H9 (cell line): ENCODE measurements at regions not wholly inside any gene's neighbourhood (a gene's known extent, or its start where the extent isn't known, plus 50 kb on each side); places are given as distances from the start of the nearest gene placed in this dataset.

Experiments used
- DNase-seq: peaks from one replicate; pipeline ENCODE4 v3.0.0-alpha.2; 2017
- H2AFZ ChIP-seq: one replicate; pipeline ENCODE4 v1.6.1; 2013; ENCODE audit warnings: mild to moderate bottlenecking, low read length, control low read depth, moderate library complexity
- H2AK5ac ChIP-seq: 2 replicates; pipeline ENCODE4 v1.6.1; 2013; ENCODE audit warnings: low read length, control low read depth, mixed read lengths; ENCODE audit not compliant: insufficient read length
- H2BK120ac ChIP-seq: one replicate; pipeline ENCODE4 v1.6.1; 2013; ENCODE audit warnings: low read depth, mild to moderate bottlenecking, low read length, control low read depth, inconsistent platforms; ENCODE audit not compliant: poor library complexity, severe bottlenecking
- H2BK12ac ChIP-seq: 2 replicates; pipeline ENCODE4 v1.6.1; 2013; ENCODE audit warnings: low read length, control low read depth, mixed read lengths, low read depth; ENCODE audit not compliant: insufficient read length
- H2BK15ac ChIP-seq: 2 replicates; pipeline ENCODE4 v1.6.1; 2013; ENCODE audit warnings: low read depth, low read length, control low read depth
- H2BK20ac ChIP-seq: one replicate; pipeline ENCODE4 v1.6.1; 2013; ENCODE audit warnings: low read depth, mild to moderate bottlenecking, low read length, control low read depth, inconsistent platforms; ENCODE audit not compliant: poor library complexity, severe bottlenecking
- H2BK5ac ChIP-seq: 2 replicates; pipeline ENCODE4 v1.6.1; 2013; ENCODE audit warnings: low read length, control low read depth, mixed read lengths; ENCODE audit not compliant: insufficient read length
- H3K14ac ChIP-seq: 2 replicates; pipeline ENCODE4 v1.6.1; 2013; ENCODE audit warnings: low read length, control low read depth; ENCODE audit not compliant: insufficient read depth
- H3K18ac ChIP-seq: 2 replicates; pipeline ENCODE4 v1.6.1; 2013; ENCODE audit warnings: low read depth, mild to moderate bottlenecking, mixed read lengths, low read length, control low read depth; ENCODE audit not compliant: insufficient read length
- H3K23ac ChIP-seq: 2 replicates; pipeline ENCODE4 v1.6.1; 2013; ENCODE audit warnings: low read length, control low read depth, mixed read lengths, low read depth; ENCODE audit not compliant: insufficient read length
- H3K23me2 ChIP-seq: 2 replicates; pipeline ENCODE4 v1.6.1; 2013; ENCODE audit warnings: low read depth, mild to moderate bottlenecking, mixed read lengths, low read length, control low read depth; ENCODE audit not compliant: insufficient read length, poor library complexity, severe bottlenecking
- H3K27ac ChIP-seq: 2 replicates; pipeline ENCODE4 v1.5.1; 2013; ENCODE audit warnings: low read length, control low read depth, mixed read lengths, low read depth; ENCODE audit not compliant: insufficient read length
- H3K27me3 ChIP-seq: 2 replicates; pipeline ENCODE4 v1.6.1; 2013; ENCODE audit warnings: low read length, control low read depth, inconsistent platforms; ENCODE audit not compliant: insufficient read depth
- H3K4ac ChIP-seq: 2 replicates; pipeline ENCODE4 v1.6.1; 2013; ENCODE audit warnings: low read depth, mild to moderate bottlenecking, control low read depth, inconsistent platforms, low read length, moderate library complexity
- H3K4me1 ChIP-seq: 2 replicates; pipeline ENCODE4 v1.6.1; 2013; ENCODE audit warnings: low read length, control low read depth, inconsistent platforms; ENCODE audit not compliant: insufficient read depth
- H3K4me2 ChIP-seq: 2 replicates; pipeline ENCODE4 v1.6.1; 2013; ENCODE audit warnings: low read length, control low read depth, mixed read lengths; ENCODE audit not compliant: insufficient read length, insufficient read depth
- H3K56ac ChIP-seq: 2 replicates; pipeline ENCODE4 v1.6.1; 2013; ENCODE audit warnings: low read depth, mild to moderate bottlenecking, mixed read lengths, low read length, control low read depth; ENCODE audit not compliant: insufficient read length
- H3K79me1 ChIP-seq: 2 replicates; pipeline ENCODE4 v1.6.1; 2013; ENCODE audit warnings: low read depth, mild to moderate bottlenecking, moderate library complexity, low read length, control low read depth, inconsistent platforms; ENCODE audit not compliant: insufficient read depth, poor library complexity, severe bottlenecking
- H3K79me2 ChIP-seq: 2 replicates; pipeline ENCODE4 v1.6.1; 2013; ENCODE audit warnings: low read length, control low read depth, inconsistent platforms; ENCODE audit not compliant: insufficient read depth
- H3K9ac ChIP-seq: 2 replicates; pipeline ENCODE4 v1.6.1; 2013; ENCODE audit warnings: low read length, control low read depth, mixed read lengths; ENCODE audit not compliant: insufficient read length; ENCODE audit errors: extremely low read depth
- H3K9me3 ChIP-seq: one replicate; pipeline ENCODE4 v1.6.1; 2013; ENCODE audit warnings: low read depth, low read length, inconsistent platforms; ENCODE audit not compliant: control insufficient read depth
- H3T11ph ChIP-seq: one replicate; pipeline ENCODE4 v1.6.1; 2013; ENCODE audit warnings: mild to moderate bottlenecking, low read length, control low read depth, inconsistent platforms
- H4K20me1 ChIP-seq: one replicate; pipeline ENCODE4 v1.6.1; 2013; ENCODE audit not compliant: control insufficient read depth, insufficient read length, insufficient read depth
- H4K5ac ChIP-seq: 2 replicates; pipeline ENCODE4 v1.6.1; 2013; ENCODE audit warnings: low read depth, mild to moderate bottlenecking, mixed read lengths, low read length, control low read depth; ENCODE audit not compliant: insufficient read length
- H4K8ac ChIP-seq: replicated peaks from 2 replicates; pipeline ENCODE4 v1.6.1; 2013; ENCODE audit warnings: low read length, control low read depth, mixed read lengths, low read depth; ENCODE audit not compliant: insufficient read length
- H4K91ac ChIP-seq: 2 replicates; pipeline ENCODE4 v1.6.1; 2013; ENCODE audit warnings: low read depth, mild to moderate bottlenecking, moderate library complexity, mixed read lengths, low read length, control low read depth; ENCODE audit not compliant: insufficient read length
- H3K27ac Mint-ChIP-seq, 3 experiments: 2 replicates in 2 of 3; 3 replicates in 1 of 3; pipeline ENCODE4 v1.8.0; 2020 to 2021; ENCODE audit warnings: mixed read lengths in 3 of 3, mild to moderate bottlenecking in 1 of 3, moderate library complexity in 1 of 3
- H3K27me3 Mint-ChIP-seq: 2 replicates; pipeline ENCODE4 v1.8.0; 2021; ENCODE audit warnings: low read depth, mild to moderate bottlenecking, moderate library complexity, mixed read lengths
- H3K36me3 Mint-ChIP-seq, 3 experiments: 2 replicates in 2 of 3; 3 replicates in 1 of 3; pipeline ENCODE4 v1.8.0; 2020 to 2021; ENCODE audit warnings: low read depth in 3 of 3, mixed read lengths in 3 of 3; ENCODE audit not compliant: insufficient read depth in 1 of 3
- H3K4me1 Mint-ChIP-seq, 2 experiments: 2 replicates each; pipeline ENCODE4 v1.8.0; 2020; ENCODE audit warnings: mixed read lengths in 2 of 2
- H3K4me3 Mint-ChIP-seq, 2 experiments: 2 replicates in 1 of 2; 3 replicates in 1 of 2; pipeline ENCODE4 v1.8.0; 2020 to 2021; ENCODE audit warnings: mild to moderate bottlenecking in 2 of 2, mixed read lengths in 2 of 2, moderate library complexity in 1 of 2
- H3K9me3 Mint-ChIP-seq, 2 experiments: 2 replicates in 1 of 2; 3 replicates in 1 of 2; pipeline ENCODE4 v1.8.0; 2020; ENCODE audit warnings: mild to moderate bottlenecking in 2 of 2, mixed read lengths in 2 of 2, moderate library complexity in 1 of 2
- WGBS: extraction: QIAGEN DNeasy Blood & Tissue Kit; methylation state at CpG from one replicate; pipeline ENCODE4 v1.1.7; 2013; ENCODE audit warnings: missing lambda C conversion rate, low lambda C conversion rate, mixed read lengths; ENCODE audit not compliant: insufficient read length; ENCODE audit errors: extremely low coverage; 5-methylcytosine and 5-hydroxymethylcytosine counted together
- TF ChIP-seq, protein P1 (sequence below): fragments of 200-600 bp; sonication (generic); conservative IDR thresholded peaks from 3 replicates; pipeline ENCODE4 v1.8.0; 2021; ENCODE audit warnings: antibody characterized with exemption, mild to moderate bottlenecking

DNA sequence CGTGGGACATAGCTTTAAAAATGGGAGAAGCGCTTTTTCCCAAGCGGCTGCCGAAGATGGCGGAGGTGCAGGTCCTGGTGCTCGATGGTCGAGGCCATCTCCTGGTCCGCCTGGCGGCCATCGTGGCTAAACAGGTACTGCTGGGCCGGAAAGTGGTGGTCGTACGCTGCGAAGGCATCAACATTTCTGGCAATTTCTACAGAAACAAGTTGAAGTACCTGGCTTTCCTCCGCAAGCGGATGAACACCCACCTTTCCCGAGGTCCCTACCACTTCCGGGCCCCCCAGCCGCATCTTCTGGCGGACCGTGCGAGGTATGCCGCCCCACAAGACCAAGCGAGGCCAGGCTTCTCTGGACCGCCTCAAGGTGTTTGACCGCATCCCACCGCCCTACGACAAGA lies 245.5 kb downstream of the MRPL39 start:
- Mint-ChIP-seq H3K36me3 (no peaks in the 10 kb centered on the region; a peak in 1 of 7 replicates), H3K27ac (no peak overlapping the region), H3K4me3 (no peak overlapping the region), H3K4me1 (peaks cover 10 to 12% of the 10 kb centered on the region in 2 experiments; a peak in 3 of 4 replicates), H3K27me3 (no peaks in the 10 kb centered on the region), H3K9me3 (no peaks in the 10 kb centered on the region)
- H2AFZ ChIP-seq: no peak overlapping the region
- H2BK20ac ChIP-seq: no peak overlapping the region
- no peak overlapping the region for H3K9ac ChIP-seq
- H2BK15ac ChIP-seq: no peak overlapping the region
- H3K18ac ChIP-seq: no peak overlapping the region
- H3K23me2 ChIP-seq: no peaks in the 10 kb centered on the region
- WGBS: no CpG with 5 or more reads among the region's 28 CpGs
- no peak overlapping the region for H3K14ac ChIP-seq
- H4K5ac ChIP-seq: no peak overlapping the region
- H3K27ac ChIP-seq: no peak overlapping the region
- H4K8ac ChIP-seq: no peak overlapping the region
- no peak overlapping the region for H2AK5ac ChIP-seq
- no peak overlapping the region for H3K56ac ChIP-seq
- TF ChIP-seq, protein P1, sequence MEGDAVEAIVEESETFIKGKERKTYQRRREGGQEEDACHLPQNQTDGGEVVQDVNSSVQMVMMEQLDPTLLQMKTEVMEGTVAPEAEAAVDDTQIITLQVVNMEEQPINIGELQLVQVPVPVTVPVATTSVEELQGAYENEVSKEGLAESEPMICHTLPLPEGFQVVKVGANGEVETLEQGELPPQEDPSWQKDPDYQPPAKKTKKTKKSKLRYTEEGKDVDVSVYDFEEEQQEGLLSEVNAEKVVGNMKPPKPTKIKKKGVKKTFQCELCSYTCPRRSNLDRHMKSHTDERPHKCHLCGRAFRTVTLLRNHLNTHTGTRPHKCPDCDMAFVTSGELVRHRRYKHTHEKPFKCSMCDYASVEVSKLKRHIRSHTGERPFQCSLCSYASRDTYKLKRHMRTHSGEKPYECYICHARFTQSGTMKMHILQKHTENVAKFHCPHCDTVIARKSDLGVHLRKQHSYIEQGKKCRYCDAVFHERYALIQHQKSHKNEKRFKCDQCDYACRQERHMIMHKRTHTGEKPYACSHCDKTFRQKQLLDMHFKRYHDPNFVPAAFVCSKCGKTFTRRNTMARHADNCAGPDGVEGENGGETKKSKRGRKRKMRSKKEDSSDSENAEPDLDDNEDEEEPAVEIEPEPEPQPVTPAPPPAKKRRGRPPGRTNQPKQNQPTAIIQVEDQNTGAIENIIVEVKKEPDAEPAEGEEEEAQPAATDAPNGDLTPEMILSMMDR: no peak
- H4K91ac ChIP-seq: no peak overlapping the region
- H3K27me3 ChIP-seq: no peaks in the 10 kb centered on the region
- no peak overlapping the region for H2BK120ac ChIP-seq
- H3K4me2 ChIP-seq: no peak overlapping the region
- H3K79me2 ChIP-seq: no peaks in the 10 kb centered on the region
- no peaks in the 10 kb centered on the region for H3K9me3 ChIP-seq
- H3K4me1 ChIP-seq: no peaks in the 10 kb centered on the region
- no peak for DNase-seq
- H3K4ac ChIP-seq: no peak overlapping the region
- no peaks in the 10 kb centered on the region for H3K79me1 ChIP-seq
- H3T11ph ChIP-seq: no peak overlapping the region
- no peak overlapping the region for H2BK5ac ChIP-seq
- no peak overlapping the region for H3K23ac ChIP-seq
- H4K20me1 ChIP-seq: no peaks in the 10 kb centered on the region
- no peak overlapping the region for H2BK12ac ChIP-seq
